Mesenteric fat pad (tissue), 1 donor: ENCODE measurements at regions not wholly inside any gene's neighbourhood (a gene's known extent, or its start where the extent isn't known, plus 50 kb on each side); places are given as distances from the start of the nearest gene placed in this dataset.

Experiments
- DNase-seq: peaks from one replicate; pipeline ENCODE4 v3.0.0-alpha.2; 2020; ENCODE audit warnings: low spot score
- donor health status: DM: yes; HTN: yes; CAD: no.

DNA sequence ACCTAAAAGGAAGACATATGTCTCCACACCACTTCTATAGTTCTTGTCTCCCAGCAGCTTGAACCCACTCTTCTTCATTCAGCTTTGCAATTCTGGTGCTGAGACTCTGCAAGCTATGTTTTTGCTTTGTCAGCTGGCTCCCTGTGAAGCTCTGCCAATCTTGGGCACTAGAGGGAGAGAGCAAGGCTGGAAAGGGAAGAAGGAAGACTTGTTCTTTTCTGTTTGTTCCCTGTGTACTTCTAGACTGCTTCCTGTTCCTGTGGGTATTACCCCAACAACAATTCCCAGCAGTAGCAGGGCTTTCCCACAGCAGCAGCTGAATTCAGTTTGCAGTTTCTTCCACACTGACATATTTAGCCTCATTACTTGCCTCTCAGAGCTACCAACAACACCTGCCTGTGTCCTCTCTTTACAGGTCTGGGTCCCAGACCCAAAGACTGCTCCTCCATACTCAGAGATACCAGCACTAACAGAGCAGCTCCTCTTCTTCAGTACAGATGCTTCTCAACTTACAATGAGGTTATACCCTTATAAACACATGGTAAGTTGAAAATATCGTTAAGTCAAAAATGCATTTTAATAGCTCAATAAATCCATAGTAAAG, 275.2 kb upstream of the NEGR1 start:
- DNase-seq: no peak

DNA sequence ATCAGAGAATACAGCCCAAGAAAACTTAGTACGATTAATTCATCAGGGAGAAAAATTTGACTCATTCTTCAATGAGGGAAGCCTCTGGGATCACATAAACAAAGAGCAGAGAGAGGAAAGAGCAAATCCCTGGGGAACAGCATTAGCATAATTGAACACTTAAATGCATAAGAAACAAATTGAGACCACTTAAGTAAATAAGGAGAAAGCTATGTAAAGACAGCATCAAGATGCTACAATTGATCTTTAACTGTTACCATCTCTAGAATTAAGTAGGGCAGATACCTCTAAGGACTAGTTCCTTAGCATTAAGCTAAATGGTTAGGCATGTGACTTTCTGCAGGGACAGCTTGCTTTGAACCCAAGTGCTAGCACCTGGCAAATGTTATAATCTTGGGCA, 265.1 kb upstream of the NEGR1 start:
- DNase-seq: no peak

DNA sequence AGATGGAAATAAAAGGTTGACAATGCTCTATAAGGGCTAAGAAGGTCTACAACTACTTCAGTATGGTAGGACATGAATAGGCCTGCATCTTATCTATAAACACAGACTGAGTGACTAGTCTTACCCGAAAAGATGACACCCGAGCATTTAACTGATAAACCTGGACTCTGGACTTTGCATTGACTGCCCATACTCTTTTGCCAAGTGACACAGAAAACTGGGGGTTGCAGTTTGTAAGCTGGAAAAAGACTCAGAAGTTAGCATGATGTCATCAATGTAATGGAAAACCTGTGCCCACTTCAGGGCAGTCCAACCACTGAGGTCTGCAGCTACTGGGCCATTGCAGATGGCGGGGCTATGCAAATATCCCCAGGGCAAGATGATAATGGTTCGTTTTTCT, 258.3 kb upstream of the NEGR1 start:
- DNase-seq: no peak

DNA sequence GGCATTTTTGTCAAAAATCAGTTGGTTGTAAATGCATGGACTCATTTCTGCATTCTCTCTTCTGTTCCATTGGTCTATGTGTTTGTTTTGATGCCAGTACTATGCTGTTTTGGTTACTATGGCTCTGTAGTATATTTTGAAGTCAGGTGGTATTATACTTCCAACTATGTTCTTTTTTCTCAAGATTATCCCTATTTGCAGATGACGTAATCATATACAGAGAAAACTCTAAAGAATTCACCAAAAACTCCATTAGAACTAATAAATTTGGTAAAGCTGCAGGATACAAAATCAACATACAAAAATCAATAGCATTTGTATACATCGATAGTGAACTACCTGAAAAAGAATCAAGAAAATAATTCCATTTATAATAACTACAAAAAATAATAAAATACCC, 253.1 kb upstream of the NEGR1 start:
- no peak for DNase-seq

DNA sequence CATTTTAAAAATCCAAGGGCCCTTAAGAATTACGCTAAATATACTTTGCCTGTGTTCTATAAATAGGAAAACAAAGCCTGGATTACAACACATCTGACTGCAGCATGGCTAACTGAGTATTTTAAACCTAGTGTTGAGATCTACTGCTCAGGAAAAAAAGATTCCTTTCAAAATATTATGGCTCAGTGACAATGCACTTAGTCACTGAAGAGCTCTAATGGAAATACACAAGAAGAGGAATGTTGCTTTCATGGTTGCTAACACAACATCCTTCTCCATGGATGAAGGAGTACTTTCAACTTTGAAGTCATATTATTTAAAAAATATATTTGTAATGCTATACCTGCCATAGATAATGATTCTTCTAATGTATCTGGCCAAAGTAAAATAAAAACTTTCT, 248.3 kb upstream of the NEGR1 start:
- no peak for DNase-seq

DNA sequence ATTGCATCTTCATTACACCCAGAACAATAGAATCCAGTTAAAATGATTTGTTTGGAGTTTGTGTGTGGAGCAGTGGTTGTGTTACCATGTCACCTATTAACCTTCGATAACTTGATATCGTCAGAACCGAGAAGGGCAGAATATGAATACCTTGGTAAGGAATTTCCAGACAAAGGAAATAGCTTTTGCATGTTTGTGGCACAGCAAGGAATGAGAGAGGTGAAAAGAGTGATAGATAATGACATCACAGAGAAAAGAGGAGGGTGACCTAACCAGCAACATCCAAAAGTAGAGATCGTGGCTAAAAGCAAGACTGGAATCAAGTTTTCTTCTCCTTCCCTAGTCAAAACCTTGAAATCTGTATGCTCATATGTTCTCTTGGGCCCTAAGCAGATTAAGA, 244.6 kb upstream of the NEGR1 start:
- no peak for DNase-seq

DNA sequence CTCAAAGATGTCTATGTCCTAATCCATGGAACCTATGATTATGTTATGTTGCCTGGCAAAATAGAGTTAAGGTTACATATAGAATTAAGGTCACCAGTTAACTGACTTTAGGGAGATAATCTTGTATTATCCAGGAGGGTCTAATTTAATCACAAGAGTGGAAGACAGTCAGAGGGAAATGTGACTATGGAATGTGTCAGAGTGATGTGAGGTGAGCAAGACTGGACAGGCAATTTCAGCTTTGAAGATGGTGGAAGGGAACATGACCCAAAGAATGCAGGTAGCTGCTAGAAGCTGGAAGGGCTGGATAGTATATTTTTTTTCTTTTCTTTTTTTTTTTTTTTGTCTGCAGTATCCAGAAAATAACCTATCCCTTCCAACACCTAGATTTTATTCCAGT, 241.7 kb upstream of the NEGR1 start:
- DNase-seq: no peak

DNA sequence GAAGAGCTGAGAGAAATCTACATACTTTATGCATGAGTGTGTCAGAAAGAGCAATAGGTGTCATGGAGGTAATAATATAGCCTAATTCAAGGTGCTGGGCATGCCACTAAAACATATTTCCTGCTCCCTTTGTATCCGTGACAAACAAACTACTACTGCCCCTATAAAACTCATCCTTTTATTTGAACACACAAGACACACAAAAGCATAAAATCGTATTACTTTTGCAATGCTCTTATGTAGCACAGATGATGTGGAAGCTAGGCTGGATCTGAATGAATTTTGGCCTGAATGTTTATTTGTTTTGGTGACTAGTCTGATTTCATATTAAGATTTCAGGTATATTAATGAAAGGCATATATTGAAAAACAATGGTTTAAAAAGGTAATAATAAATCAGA, 239.3 kb upstream of the NEGR1 start:
- no peak for DNase-seq

DNA sequence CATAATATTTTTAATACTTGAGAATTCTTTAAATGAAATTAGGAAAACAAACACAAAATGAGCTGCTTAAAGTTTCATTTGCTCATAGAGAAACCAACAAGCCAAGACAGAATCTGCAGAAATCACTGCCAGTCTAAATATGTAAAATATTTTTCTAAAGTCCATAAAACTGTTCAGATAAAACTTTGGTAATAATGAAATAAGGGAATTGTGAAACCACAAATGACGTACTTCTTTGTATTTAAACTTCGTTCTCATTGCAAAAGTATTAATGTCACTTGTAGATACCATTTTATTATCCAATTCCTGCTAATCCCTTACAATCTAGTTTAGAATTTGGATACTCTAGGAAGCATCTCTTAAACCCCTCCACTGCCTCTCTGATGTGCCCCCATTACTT, 234.5 kb upstream of the NEGR1 start:
- no peak for DNase-seq

DNA sequence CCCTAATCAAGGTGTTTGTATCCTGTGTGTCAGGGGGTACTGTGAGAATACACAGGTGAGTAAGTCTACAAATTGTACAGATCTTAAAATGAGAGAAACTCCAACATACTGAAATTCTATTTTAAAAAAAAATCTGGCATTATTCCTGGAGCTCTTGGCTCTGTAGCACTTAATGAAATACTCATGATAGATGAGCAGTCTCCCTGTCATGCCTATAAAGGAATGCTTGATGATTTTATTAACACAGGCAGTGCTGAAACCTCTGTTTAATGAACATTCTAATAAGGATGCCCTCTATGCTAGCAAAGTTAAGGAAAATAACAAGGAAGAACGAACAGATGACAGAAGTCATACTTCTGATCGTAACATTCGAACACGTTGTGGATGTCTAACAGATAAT, 233.9 kb upstream of the NEGR1 start:
- no peak for DNase-seq

DNA sequence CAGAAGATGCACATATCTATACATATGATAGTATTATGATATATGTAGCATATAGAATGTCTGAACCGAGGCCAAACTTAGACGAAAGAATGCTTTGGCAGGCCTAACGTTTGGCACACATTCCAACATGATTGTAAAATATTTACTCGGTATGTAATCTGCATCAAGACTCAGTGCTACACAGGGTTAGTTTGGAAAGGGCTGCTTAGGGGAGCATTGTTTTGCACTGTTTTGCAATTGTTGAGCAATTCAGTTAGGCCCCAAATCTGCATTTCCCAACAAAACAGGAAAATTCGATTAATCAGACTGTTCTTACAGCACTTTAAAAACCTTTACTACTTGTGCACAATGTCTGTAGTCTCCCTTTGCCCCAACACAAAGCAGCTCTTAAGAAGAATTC, 216.0 kb upstream of the NEGR1 start:
- no peak for DNase-seq

DNA sequence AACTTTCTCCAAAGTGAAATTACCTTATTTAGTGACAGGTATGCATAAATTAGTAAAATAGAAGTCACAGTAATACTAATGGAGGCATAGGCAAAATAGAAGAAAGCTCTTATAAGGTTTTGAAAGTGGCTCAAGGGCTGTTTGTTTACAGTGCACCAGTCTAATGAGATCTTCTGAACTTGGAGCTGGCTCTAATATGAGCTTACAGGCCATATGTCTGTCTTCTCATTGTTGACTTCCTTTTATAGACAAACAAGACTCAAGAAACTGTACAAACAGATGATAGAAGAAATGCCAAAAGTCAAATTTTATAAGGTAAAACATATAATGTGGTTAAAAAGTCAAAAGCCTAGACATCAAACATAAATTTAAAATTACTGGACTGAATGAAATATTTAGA, 207.5 kb upstream of the NEGR1 start:
- no peak for DNase-seq

DNA sequence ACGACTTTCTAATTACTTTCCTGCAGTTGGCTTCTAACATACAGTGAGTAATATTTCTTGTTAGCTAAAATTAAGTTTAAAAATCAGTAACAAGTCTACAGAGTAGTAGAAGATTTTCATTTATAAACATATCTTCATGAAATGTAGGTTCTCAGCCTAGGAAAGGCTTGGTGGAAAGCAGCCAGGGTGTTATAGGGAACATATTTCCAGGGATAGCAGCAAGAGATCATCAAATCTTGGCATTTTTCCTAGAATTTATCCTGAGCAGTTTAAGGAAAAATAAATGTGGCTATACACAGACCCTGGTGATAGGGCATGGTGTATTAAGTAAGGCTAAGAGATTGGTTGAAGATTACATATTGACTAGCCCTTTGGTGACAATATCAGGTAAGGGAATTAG, 203.5 kb upstream of the NEGR1 start:
- no peak for DNase-seq

DNA sequence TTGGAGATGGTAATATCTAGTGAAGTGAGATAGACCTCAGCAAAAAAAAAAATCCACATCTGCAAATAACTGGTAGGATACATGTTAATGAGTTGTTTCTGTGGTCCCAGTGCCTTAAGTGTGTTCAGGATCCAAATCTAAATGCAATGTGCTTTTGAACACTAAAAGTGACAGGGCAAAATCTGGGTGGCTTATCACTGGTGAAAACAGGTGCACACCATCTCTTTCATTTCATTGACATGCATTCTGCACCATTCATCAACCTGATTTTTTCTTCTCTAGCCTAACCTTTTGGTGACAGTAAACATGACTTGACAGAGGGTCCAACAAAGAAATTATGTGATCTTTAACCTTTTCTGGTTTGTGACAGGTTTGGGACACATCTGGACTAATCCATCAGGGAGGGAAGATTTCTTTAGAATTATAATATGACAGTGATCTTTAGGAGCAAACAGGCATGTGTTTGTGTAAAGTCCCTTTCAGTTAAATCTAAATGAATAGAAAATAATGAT, 201.6 kb upstream of the NEGR1 start:
- no peak for DNase-seq

DNA sequence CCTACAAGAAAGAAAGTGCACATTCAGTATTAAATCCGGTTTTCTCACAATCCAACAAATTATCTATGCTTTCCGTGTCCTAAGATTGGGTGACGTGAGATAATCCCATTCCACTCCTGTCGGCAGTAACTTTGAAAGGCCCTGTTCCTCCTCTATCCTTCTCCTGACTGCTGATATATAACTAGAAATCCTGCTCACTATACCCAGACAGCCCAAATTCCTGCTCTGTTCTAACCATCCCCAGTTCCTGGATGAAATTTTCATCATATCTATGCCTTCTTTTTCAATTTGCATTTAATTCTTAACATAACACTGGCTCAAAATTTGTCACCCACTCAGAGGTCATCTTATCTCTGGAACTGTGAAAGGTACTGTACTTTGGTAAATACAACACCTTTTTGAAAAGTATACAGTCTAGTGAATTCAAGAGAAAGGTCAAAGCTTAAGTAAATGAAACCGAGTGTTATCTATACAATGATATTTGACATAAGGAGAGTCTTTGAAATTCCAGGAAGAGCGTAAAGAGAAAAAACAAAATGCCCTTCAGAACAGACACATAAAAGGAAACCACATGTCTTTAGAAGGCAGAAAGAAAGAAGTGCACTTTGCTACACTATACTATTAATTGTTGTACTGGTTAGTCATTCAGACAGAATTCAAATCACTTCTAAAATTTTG, 200.5 kb upstream of the NEGR1 start:
- no peak for DNase-seq

DNA sequence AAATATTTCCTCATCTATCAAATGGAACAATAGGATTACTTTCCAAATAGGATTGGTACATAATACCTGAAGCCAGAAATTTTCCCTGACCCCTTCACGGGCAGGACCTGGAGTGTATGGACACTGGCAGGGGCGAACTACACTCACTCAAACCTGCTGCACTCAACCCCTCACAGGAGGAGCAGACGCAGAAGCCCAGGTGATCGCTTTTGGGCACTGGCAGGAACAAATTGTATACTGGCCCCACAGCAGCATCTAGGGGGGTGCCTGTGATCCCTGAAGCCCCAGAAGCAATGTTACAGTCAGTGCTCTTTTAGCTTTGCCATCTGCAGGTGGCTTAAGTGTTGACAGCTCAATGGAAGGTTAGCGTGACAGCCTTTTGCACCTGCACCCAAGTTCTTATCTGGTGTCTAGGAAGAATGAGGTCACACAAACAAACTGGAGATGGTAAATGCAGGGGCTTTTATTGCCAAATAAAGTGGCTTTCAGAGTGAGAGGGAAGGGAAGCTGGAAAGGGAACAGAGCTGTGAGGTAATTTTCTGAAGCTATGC, 199.2 kb upstream of the NEGR1 start:
- no peak for DNase-seq

DNA sequence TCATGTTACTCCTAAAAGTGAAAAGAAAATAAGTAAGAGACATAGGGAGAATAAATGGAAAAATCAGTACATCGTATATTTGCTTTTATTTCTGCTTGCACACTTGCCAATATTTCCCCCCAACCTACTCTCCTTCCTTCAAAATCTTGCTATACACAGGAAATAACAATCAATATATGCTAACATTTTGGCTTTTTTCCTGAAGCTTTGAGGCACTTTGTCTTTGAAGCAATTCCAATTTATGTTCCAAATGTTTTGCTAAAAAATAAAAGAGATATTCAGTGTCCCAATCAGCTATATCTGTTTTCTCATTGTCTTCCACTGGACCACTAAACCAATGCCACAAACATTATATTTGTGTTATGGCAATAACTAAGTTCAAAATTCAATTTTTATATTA, 184.0 kb upstream of the NEGR1 start:
- no peak for DNase-seq

DNA sequence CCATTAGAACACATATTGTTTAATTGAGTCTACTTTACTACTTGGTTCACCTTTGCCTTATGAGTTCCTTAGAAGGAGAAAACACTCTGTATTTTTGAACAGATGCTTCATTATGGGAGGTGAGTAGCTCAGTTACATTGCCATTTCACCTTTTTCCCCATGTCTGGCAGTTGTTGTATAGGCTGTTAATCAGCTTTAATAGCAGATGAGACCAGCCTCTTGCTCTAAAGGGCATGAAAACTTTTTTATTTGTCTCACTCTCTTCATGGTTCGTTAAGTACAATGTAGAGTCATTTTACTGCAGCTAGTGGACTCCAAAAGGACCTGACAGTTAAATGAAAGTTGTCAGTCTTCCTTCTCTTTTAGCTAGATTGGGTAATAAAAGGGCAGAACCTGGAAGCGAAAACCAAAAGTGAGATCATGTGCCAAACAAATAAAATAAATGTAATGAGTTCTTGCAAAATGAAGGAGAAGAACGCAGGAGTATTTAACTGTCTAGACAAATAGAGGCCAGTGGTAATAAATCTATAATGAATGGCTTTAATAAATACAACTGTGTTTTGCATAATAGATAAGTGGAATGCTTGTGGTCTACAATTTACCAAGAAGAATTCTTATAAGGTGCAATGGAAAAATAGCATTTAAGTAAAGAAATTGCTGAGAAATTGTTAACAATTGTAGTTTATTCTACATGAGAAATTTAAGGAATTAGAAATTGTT, 180.0 kb upstream of the NEGR1 start:
- DNase-seq: no peak

DNA sequence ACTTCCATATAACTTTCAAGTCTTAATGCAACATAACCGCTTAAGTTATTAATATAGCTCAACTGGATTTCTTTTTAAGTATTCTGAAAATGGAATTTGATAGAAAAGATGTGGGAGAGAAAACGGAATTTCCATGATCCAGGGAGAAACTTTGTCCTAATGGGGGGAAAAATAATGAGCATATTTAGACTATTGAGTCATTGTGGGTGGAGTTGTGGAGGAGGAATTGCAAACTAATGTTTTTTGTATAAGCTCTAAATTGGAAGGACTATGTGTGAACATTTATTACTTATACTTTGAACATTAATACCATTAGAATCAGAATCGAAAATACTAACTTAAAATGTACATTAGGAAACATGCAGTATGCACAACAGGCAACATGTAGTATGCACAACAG, 159.9 kb upstream of the NEGR1 start:
- no peak for DNase-seq

DNA sequence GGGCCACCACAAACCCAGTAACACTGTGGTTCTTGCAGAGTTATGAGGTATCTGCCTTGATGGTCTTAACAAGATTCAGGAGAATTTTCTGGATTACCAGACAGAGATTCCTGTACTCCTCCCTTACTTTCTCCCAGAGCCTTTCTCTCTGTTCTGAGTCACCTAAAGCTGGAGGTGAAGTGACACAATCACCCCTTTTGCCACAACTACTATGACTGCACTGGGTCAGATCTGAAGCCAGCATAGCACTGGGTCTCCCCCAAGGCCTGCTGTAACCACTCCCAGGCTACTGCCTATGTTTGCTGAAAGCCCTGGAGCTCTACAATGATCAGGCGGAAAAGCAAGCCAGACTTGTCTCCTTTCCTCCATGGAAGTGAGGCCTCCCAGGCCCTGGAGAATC, 156.7 kb upstream of the NEGR1 start:
- DNase-seq: no peak

DNA sequence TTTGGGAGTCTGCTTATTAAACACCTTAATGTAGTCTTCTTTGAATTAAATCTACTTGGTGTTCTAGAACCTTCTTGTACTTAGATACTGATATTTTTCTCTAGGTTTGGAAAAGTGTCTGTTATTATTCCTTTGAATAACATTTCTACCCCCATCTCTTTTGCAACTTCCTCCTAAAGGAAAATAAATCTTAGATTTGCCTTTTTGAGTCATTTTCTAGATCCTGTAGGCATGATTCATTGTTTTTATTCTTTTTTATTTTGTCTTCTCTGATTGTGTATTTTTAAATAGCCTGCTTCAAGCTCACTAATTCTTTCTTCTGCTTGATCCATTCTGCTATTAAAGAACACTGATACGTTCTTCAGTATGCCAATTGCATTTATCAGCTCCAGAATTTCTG, 155.9 kb upstream of the NEGR1 start:
- DNase-seq: no peak

DNA sequence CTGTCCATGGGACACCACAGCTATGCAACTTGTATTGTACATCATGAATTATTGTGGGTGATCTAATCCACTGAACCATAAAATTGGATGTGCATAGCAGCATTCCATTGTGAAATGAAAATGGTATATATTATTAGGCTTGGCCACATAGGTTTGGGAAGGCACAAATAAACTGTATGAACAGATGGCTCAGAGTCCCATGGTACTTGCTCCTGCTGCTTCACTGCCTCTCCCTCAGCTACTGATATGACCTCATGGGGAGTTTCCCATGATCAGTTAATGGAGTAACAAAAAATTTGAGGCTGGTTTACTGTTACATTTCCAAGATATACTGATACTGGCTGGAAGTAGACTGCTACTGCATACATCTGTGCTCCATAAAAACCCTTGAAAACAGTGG, 152.7 kb upstream of the NEGR1 start:
- DNase-seq: no peak

DNA sequence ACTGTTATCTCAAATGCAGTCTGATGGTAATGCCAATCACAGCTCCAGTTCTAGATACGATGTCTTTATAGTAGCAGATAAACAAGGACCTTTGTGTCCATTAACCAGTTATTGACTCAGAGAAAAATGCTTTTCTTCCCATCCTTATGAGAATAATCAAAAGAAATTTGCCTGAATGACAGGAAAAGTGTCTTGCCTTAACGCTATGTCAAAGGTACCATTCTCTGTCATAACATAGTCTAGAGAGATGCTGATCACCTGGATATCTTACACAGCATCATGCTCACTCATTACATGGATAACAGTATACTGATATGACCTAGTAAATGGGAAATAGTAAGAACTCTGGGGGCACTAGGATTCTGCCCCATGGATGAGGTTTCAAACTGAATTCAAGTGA, 151.7 kb upstream of the NEGR1 start:
- no peak for DNase-seq
